Ovary (tissue), 7 donors: ENCODE measurements at regions not wholly inside any gene's neighbourhood (a gene's known extent, or its start where the extent isn't known, plus 50 kb on each side); places are given as distances from the start of the nearest gene placed in this dataset.

Experiments used
- DNase-seq, 5 donors: peaks; one replicate each; pipeline ENCODE4 v3.0.0-alpha.2; 2019 to 2020
- H3K27ac ChIP-seq, 2 donors: fragments of 200-600 bp; one replicate each; pipeline versions ENCODE4 v1.5.1 to v1.8.0; 2019 to 2022
- H3K27me3 ChIP-seq: fragments of 200-600 bp; one replicate; pipeline ENCODE4 v1.8.0; 2022
- H3K36me3 ChIP-seq: fragments of 200-600 bp; sonication (generic); one replicate; pipeline ENCODE4 v1.5.1; 2019
- H3K4me1 ChIP-seq: one replicate; pipeline ENCODE4 v1.8.1; 2013; ENCODE audit warnings: mild to moderate bottlenecking, moderate library complexity; ENCODE audit not compliant: insufficient read depth
- H3K4me3 ChIP-seq: fragments of 200-600 bp; sonication (generic); one replicate; pipeline ENCODE4 v1.5.1; 2017
- H3K9me3 ChIP-seq, 2 donors: fragments of 200-600 bp in 1 of 2; sonication (generic) in 1 of 2; one replicate each; pipeline versions ENCODE4 v1.5.1 to v1.8.1; 2013 to 2019; ENCODE audit warnings: mild to moderate bottlenecking in 1 of 2, moderate library complexity in 1 of 2
- CTCF ChIP-seq, 3 donors: fragments of 450-650 bp in 2 of 3; fragments of 200-600 bp in 1 of 3; IDR thresholded peaks; one replicate each; pipeline versions ENCODE4 v1.5.1 to v1.8.0; 2016 to 2022; ENCODE audit warnings: antibody characterized with exemption in 3 of 3, mild to moderate bottlenecking in 1 of 3
- EP300 ChIP-seq: sonication (generic); formaldehyde crosslinking; IDR thresholded peaks from one replicate; pipeline ENCODE4 v1.6.1; 2017; ENCODE audit warnings: antibody characterized with exemption
- POLR2A ChIP-seq: fragments of 450-650 bp; IDR thresholded peaks from one replicate; pipeline ENCODE4 v1.6.1; 2017; ENCODE audit warnings: antibody characterized with exemption, mild to moderate bottlenecking, moderate library complexity
- WGBS, 3 donors: extraction: QIAGEN DNeasy Blood & Tissue Kit in 1 of 3; methylation state at CpG; one replicate each; pipeline versions ENCODE4 v1.1.5 to v1.1.7; 2013 to 2017; 5-methylcytosine and 5-hydroxymethylcytosine counted together
- intact Hi-C, 4 donors: fragments of 100-400 bp; cut with DNase I; formaldehyde crosslinking; loops; one replicate each; pipeline versions ENCODE4 v1.11.0 to v1.15.1; 2022 to 2023
- donor health status: DM: no; HTN: no; CAD: no; lungs with moderate emphysema.
- donor health status: DM: no; HTN: no; CAD: no.
- donor health status: Bipolar disorder and iron deficiency.
- donor health status: DM: no; HTN: no; CAD: no.
- donor health status: DM: yes; HTN: yes; CAD: no.

GRCh38 chrX:113986427-113986826 lies 597.5 kb upstream of the HTR2C start:
- no peaks in the 10 kb centered on the region for H3K27me3 ChIP-seq
- TF ChIP-seq EP300 (no peak), POLR2A (no peak), CTCF (IDR thresholded peaks at IDR 0.05) (no peak)
- no peaks in the 10 kb centered on the region for H3K4me1 ChIP-seq
- no peaks in the 10 kb centered on the region for H3K9me3 ChIP-seq
- DNase-seq: no peak
- no peaks in the 10 kb centered on the region for H3K36me3 ChIP-seq
- 72 to 93% (median 74%) methylated on average over 1 of the region's 1 CpG for WGBS, 3 donors
- H3K4me3 ChIP-seq: no peak overlapping the region
- intact Hi-C loops: no loop called here
- H3K27ac ChIP-seq: no peak overlapping the region

- DNase-seq: no peak
- 70 to 73% (median 73%) methylated on average over 4 of the region's 4 CpGs for WGBS, 3 donors
- Histone ChIP-seq H3K27ac (no peak overlapping the region), H3K4me1 (no peaks in the 10 kb centered on the region), H3K4me3 (no peak overlapping the region), H3K9me3 (no peaks in the 10 kb centered on the region), H3K27me3 (no peaks in the 10 kb centered on the region), H3K36me3 (no peaks in the 10 kb centered on the region)
- intact Hi-C loops: no loop called here
- TF ChIP-seq EP300: no peak
Observed at GRCh38 chrX:113982766-113983165, 601.1 kb upstream of the HTR2C start.

- WGBS, 3 donors: 72 to 80% (median 75%) methylated on average over 2 of the region's 2 CpGs
- no peaks in the 10 kb centered on the region for H3K36me3 ChIP-seq
- H3K4me3 ChIP-seq: no peak overlapping the region
- no peaks in the 10 kb centered on the region for H3K27me3 ChIP-seq
- no peak overlapping the region for H3K27ac ChIP-seq
- intact Hi-C loops: no loop called here
- no peaks in the 10 kb centered on the region for H3K4me1 ChIP-seq
- H3K9me3 ChIP-seq: no peaks in the 10 kb centered on the region
- DNase-seq: no peak
- TF ChIP-seq CTCF (IDR thresholded peaks at IDR 0.05): no peak
- no peak for TF ChIP-seq EP300
- no peak for TF ChIP-seq POLR2A
Observed at GRCh38 chrX:113980953-113981352, 602.9 kb upstream of the HTR2C start.

GRCh38 chrX:113977887-113978286 lies 606.0 kb upstream of the HTR2C start:
- intact Hi-C loops: no loop called here
- Histone ChIP-seq H3K27me3 (no peaks in the 10 kb centered on the region), H3K27ac (no peak overlapping the region), H3K36me3 (no peaks in the 10 kb centered on the region), H3K4me3 (no peak overlapping the region), H3K9me3 (no peaks in the 10 kb centered on the region), H3K4me1 (no peaks in the 10 kb centered on the region)
- WGBS, 3 donors: 62 to 85% (median 81%) methylated on average over 1 of the region's 1 CpG
- no peak for DNase-seq
- TF ChIP-seq POLR2A (no peak), CTCF (IDR thresholded peaks at IDR 0.05) (no peak), EP300 (no peak)

GRCh38 chrX:113975441-113975840 lies 608.4 kb upstream of the HTR2C start:
- Histone ChIP-seq H3K36me3 (no peaks in the 10 kb centered on the region), H3K4me1 (no peaks in the 10 kb centered on the region), H3K27me3 (no peaks in the 10 kb centered on the region), H3K27ac (no peak overlapping the region), H3K9me3 (no peaks in the 10 kb centered on the region), H3K4me3 (no peak overlapping the region)
- DNase-seq: no peak
- no peak for TF ChIP-seq POLR2A
- intact Hi-C loops: no loop called here
- WGBS, 3 donors: 72 to 77% (median 74%) methylated on average over 2 of the region's 2 CpGs

GRCh38 chrX:113974881-113975280 lies 609.0 kb upstream of the HTR2C start:
- Histone ChIP-seq H3K27me3 (no peaks in the 10 kb centered on the region), H3K9me3 (no peaks in the 10 kb centered on the region), H3K36me3 (no peaks in the 10 kb centered on the region), H3K4me1 (no peaks in the 10 kb centered on the region), H3K4me3 (no peak overlapping the region), H3K27ac (no peak overlapping the region)
- no peak for DNase-seq
- intact Hi-C loops: no loop called here
- TF ChIP-seq POLR2A (no peak), CTCF (IDR thresholded peaks at IDR 0.05) (no peak), EP300 (no peak)
